ENCODE measurements at regions not wholly inside any gene's neighbourhood (a gene's known extent, or its start where the extent isn't known, plus 50 kb on each side); places are given as distances from the start of the nearest gene placed in this dataset.

GRCh38 chr2:180523621-180524340 is 456.6 kb upstream of the UBE2E3 start:
- DNase-seq: peak; percentile 79

DNA sequence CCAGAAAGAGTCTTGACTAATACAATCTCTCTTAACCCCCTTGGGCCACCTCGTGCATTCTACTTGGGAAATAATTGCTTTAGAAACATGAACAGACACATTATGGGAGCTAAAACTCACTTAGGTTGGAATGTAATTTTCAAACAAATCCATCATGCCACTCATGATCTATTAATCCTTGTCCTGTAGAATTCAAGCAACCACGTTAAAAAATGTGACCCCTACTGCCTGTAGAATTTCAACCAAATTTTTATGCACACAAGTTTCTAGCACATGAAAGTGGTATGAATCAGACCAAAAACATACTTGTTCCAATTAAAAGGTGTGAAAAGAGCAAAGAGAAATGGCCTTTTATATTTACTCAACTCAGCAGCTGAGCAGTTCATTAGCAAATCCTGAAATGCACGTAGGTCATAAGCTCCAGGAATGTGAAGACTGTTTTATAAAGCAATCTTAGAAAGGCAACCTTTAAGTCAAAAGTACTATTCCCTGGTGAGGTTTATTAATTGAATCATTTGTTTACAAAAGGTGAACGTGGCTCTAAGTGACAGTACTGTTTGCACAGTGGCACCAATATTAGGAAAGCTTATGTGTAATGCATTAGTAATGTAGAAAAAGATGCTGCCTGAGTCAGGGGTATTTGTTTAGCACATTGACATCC is 459.4 kb upstream of the UBE2E3 start:
- DNase-seq: peak; percentile 30

GRCh38 chr2:180520206-180520605 is 460.2 kb upstream of the UBE2E3 start:
- DNase-seq: peak; percentile 6

- peak; percentile 50 for DNase-seq
These were observed 461.1 kb upstream of the UBE2E3 start for GRCh38 chr2:180519276-180519675.

DNA sequence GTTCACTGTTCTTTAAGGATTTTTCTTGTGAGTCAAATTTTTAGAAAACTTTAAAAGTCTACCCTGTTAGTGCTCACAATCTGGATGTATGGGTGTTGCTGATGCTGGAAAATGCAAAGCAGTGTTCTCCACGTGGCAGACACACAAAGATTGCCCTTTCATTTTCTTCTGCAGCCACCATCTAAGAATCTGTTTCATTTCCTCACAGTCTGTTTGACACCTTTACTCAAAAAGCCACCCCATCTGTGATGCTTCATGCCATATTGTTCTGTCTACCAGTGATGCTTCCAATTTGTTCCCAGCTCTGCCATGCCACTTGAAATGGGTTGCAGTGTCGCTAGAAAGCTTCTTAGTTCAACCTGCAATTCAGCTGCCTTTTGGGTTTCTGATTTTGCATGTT is 464.2 kb upstream of the UBE2E3 start:
- DNase-seq: no peak

GRCh38 chr2:180513389-180513788 is 467.0 kb upstream of the UBE2E3 start:
- no peak for DNase-seq

GRCh38 chr2:180508458-180508857 is 471.9 kb upstream of the UBE2E3 start:
- DNase-seq: no peak

- DNase-seq: no peak
These were observed 473.4 kb upstream of the UBE2E3 start for GRCh38 chr2:180507028-180507427.

- DNase-seq: peak; percentile 17
These were observed 475.2 kb upstream of the UBE2E3 start for GRCh38 chr2:180505203-180505602.

GRCh38 chr2:180497621-180498152 is 482.7 kb upstream of the UBE2E3 start:
- no peak for DNase-seq

- DNase-seq: peak; percentile 2
These were observed 484.8 kb upstream of the UBE2E3 start for GRCh38 chr2:180495606-180496005.

GRCh38 chr2:180494286-180494685 is 486.1 kb upstream of the UBE2E3 start:
- DNase-seq: no peak

DNA sequence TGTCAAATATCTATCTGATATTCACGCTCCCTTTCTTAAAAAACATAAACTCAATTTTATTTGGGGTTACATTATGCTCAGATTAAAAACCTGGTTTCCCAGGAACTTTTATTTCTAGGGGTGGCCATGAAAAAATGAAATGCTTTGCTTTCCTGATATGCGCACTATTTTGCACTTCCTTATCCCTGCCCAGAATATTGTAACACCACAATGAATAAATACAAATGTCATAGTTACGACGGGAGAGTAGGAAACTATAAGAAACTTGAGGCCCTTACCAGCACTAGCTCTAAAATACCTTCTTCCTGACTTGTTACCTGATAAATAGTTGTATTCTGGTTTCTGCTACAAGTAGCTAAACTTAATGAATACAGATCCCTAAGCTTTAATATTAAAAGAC is 475.6 kb upstream of the CWC22 start:
- DNase-seq: no peak

GRCh38 chr2:180481998-180482397 is 474.9 kb upstream of the CWC22 start:
- DNase-seq: no peak

GRCh38 chr2:180478883-180479282 is 471.8 kb upstream of the CWC22 start:
- DNase-seq: peak; percentile 27

- no peak for DNase-seq
These were observed 467.6 kb upstream of the CWC22 start for GRCh38 chr2:180474716-180475115.

GRCh38 chr2:180473456-180473855 is 466.4 kb upstream of the CWC22 start:
- no peak for DNase-seq

- DNase-seq: peak; percentile 8
These were observed 465.0 kb upstream of the CWC22 start for GRCh38 chr2:180472133-180472532.

GRCh38 chr2:180463608-180464007 is 456.5 kb upstream of the CWC22 start:
- no peak for DNase-seq

- no peak for DNase-seq
These were observed 454.7 kb upstream of the CWC22 start for GRCh38 chr2:180461761-180462160.

DNA sequence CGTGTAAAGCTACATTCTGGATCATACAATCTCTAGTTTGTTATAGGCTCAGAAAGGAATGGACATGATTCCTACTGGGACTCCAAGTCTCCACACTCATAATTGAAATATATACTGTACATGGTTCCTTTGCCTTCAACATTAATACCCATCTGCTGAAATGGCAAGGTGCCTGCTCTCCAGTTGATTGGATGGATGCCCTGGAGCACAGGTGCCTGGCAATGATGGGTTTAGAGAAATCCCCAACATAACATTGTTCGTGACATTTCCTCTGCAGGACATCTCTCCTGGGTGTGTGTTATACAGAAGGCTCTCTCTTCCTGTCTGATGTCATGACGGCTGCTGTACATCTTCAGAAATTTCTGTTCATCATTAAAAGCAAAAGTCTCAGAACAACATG is 449.7 kb upstream of the CWC22 start:
- DNase-seq: no peak

- DNase-seq: no peak
These were observed 443.7 kb upstream of the CWC22 start for GRCh38 chr2:180450841-180451240.

DNA sequence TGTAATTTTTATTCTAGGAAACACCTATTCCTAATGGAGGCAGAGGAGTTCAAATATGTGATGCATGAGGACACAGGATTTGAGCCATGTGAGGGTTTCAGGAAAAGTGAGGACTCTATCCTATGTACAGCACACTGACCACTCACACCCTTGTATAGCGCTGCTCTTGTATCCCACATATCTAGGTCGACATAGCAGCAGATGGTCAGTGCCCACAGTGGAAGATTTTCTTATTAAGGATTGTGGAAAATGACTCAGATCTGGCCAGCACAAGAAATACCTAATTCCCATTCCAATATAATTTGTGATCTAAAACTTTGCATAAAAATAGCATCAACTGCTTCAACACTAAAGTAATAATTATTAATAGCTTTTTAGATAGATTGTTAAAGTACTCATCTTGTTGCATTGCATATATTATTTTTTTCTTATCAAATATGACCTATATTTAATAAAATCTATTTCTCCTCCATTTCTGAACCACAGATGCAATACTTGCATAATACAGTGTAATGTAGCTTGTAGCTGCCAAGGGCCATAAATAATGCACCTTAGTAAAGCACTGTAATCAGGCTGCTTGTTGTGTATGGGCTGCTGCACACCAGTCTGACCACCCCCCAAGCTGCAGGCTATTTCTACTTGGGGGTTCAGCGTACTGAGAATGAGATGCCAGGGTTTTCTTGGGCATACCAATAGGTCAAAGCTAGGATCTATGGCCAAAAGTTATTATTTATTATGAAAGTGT is 442.2 kb upstream of the CWC22 start:
- no peak for DNase-seq

DNA sequence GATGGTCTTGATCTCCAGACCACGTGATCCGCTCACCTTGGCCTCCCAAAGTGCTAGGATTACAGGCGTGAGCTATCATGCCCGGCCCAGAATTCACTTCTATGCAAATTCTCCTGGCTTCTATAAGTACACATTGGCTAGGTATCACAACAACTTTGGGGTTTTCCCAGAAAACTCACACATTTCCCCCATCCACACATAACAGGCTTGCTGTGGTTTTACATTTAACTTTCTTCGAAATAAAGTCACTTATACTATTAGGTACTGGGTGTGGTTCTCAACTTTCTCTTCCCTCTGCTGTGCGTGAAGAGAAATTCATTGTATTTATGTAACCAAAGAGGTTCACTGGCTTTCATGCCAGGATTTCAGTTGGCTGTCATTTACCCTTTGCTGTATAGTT is 439.4 kb upstream of the CWC22 start:
- DNase-seq: no peak
